ENCODE measurements at regions not wholly inside any gene's neighbourhood (a gene's known extent, or its start where the extent isn't known, plus 50 kb on each side); places are given as distances from the start of the nearest gene placed in this dataset.
"Not testable (repeated sequence)": the region's sequence is repeated elsewhere in the genome, so short reads cannot be mapped to it uniquely, and the experiment has no call there.

- not testable (repeated sequence) for TF ChIP-seq NFE2L1 (tag; IDR thresholded peaks at IDR 0.05; ENCODE audit: borderline replicate concordance, low read depth); MLLT1 (IDR thresholded peaks at IDR 0.05); ZNF133 (CRISPR knock-in tag; IDR thresholded peaks at IDR 0.05); CTCF (IDR thresholded peaks at IDR 0.05 in 2 of 3, conservative IDR thresholded peaks at IDR 0.05 in 1 of 3; ENCODE audit: insufficient read depth in 2 of 3, low read depth in 1 of 3, low read length in 3 of 3); TEAD4 (IDR thresholded peaks at IDR 0.05; ENCODE audit: low read length); TEAD4 (CRISPR knock-in tag; IDR thresholded peaks at IDR 0.05; ENCODE audit: borderline replicate concordance); PPARD (CRISPR knock-in tag; IDR thresholded peaks at IDR 0.05); U2AF1 (optimal IDR thresholded peaks at IDR 0.05; ENCODE audit: low read depth, low read length); KLF10 (CRISPR knock-in tag; IDR thresholded peaks at IDR 0.05); ZBED1 (IDR thresholded peaks at IDR 0.05); PATZ1 (CRISPR knock-in tag; IDR thresholded peaks at IDR 0.05; ENCODE audit: borderline replicate concordance); JUN (IDR thresholded peaks at IDR 0.05; ENCODE audit: borderline replicate concordance, low read depth, low read length); JUN (CRISPR knock-in tag; IDR thresholded peaks at IDR 0.05; ENCODE audit: borderline replicate concordance); SP1 (CRISPR knock-in tag; IDR thresholded peaks at IDR 0.05); CREM (IDR thresholded peaks at IDR 0.05; ENCODE audit: low read depth)
These were observed 3705.7 kb upstream of the OR11H1 start for GRCh38 chr22:11822326-11822725.

All from K562 (cell line).